Spleen (tissue), 7 donors: ENCODE measurements at regions not wholly inside any gene's neighbourhood (a gene's known extent, or its start where the extent isn't known, plus 50 kb on each side); places are given as distances from the start of the nearest gene placed in this dataset.

ENCODE experiments used
- POLR2AphosphoS5 ChIP-seq, 3 donors: sonication (generic); formaldehyde crosslinking; IDR thresholded peaks; one replicate each; pipeline ENCODE4 v1.5.1; 2017; ENCODE audit warnings: antibody characterized with exemption in 3 of 3
- TF ChIP-seq, protein P1 (sequence below), 11 experiments: fragments of 200-600 bp in 7 of 11; fragments of 450-650 bp in 4 of 11; sonication (generic) in 4 of 11; IDR thresholded peaks in 8 of 11; conservative IDR thresholded peaks in 3 of 11; 1 replicate in 7 of 11; 2 replicates in 4 of 11; pipeline versions ENCODE4 v1.4.0 to v1.8.0; 2016 to 2021; ENCODE audit warnings: antibody characterized with exemption in 11 of 11, inconsistent platforms in 4 of 11, mild to moderate bottlenecking in 1 of 11
- donor health status: DM: no; HTN: no; CAD: no; lungs with moderate emphysema.
- donor health status: DM: no; HTN: no; CAD: no.
- donor health status: DM: no; HTN: no; CAD: no.

DNA sequence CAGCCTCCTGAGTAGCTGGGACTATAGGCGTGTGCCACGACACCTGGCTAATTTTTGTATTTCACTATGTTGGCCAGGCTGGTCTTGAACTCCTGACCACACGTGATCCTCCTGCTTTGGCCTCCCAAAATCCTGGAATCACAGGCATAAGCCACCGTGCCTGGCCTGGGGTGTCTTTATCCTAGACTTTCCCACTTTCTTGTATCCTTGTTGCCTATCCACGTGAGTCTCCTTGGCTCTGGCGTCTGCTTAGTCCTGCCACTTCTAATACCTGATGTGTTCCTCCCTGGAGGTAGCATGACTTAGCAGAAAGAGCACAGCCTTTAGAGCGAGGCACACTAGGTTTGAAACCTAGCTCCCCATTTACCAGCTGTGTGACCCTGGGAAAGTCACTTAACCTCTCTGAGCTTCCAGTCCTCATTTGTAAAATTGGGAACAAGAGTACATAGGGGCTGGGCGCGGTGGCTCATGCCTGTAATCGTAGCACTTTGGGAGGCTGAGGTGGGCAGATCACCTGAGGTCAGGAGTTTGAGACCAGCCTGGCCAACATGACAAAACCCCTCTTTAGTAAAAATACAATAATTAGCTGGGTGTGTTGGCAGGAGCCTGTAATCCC lies 344.6 kb downstream of the TYW1 start:
- TF ChIP-seq, protein P1, sequence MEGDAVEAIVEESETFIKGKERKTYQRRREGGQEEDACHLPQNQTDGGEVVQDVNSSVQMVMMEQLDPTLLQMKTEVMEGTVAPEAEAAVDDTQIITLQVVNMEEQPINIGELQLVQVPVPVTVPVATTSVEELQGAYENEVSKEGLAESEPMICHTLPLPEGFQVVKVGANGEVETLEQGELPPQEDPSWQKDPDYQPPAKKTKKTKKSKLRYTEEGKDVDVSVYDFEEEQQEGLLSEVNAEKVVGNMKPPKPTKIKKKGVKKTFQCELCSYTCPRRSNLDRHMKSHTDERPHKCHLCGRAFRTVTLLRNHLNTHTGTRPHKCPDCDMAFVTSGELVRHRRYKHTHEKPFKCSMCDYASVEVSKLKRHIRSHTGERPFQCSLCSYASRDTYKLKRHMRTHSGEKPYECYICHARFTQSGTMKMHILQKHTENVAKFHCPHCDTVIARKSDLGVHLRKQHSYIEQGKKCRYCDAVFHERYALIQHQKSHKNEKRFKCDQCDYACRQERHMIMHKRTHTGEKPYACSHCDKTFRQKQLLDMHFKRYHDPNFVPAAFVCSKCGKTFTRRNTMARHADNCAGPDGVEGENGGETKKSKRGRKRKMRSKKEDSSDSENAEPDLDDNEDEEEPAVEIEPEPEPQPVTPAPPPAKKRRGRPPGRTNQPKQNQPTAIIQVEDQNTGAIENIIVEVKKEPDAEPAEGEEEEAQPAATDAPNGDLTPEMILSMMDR (IDR thresholded peaks at IDR 0.05 in 8 of 11, conservative IDR thresholded peaks at IDR 0.05 in 3 of 11) = no peak
- TF ChIP-seq POLR2AphosphoS5 (IDR thresholded peaks at IDR 0.05) = no peak
